B cell (primary cell): ENCODE measurements at regions not wholly inside any gene's neighbourhood (a gene's known extent, or its start where the extent isn't known, plus 50 kb on each side); places are given as distances from the start of the nearest gene placed in this dataset.

ENCODE experiments used
- CTCF ChIP-seq: fragments of 200-600 bp; IDR thresholded peaks from one replicate; pipeline ENCODE4 v1.8.0; 2022; ENCODE audit warnings: antibody characterized with exemption, mild to moderate bottlenecking
- EZH2 ChIP-seq: IDR thresholded peaks from 2 replicates; pipeline ENCODE4 v1.6.1; 2012; ENCODE audit warnings: borderline replicate concordance, low read depth, mild to moderate bottlenecking, moderate library complexity, low read length; ENCODE audit not compliant: insufficient read depth, poor library complexity, severe bottlenecking

DNA sequence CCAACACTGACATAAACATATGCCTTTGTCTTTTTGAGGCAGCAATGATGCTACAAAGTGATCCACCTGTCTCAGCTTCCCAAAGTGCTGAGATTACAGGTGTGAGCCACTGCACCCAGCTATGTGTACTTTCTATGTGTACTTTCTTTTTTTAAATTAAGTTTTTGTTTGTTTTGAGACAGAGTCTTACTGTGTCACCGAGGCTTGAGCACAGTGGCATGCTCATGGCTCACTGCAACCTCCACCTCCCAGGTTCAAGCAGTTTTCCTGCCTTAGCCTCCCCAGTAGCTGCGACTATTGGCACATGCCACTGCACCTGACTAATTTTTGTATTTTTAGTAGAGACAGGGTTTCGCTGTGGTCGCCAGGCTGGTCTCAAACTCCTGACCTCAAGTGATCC is 172.5 kb upstream of the ALG10B start:
- TF ChIP-seq CTCF (no peak), EZH2 (no peak)
